KOPT-K1 (cell line): ENCODE measurements at regions not wholly inside any gene's neighbourhood (a gene's known extent, or its start where the extent isn't known, plus 50 kb on each side); places are given as distances from the start of the nearest gene placed in this dataset.
"Not testable (repeated sequence)": the region's sequence is repeated elsewhere in the genome, so short reads cannot be mapped to it uniquely, and the experiment has no call there.

ENCODE experiments used
- H3K27ac ChIP-seq: fragments of 200-600 bp; sonication (generic); 2 replicates; pipeline ENCODE4 v1.5.1; 2016; ENCODE audit warnings: antibody characterized with exemption, mild to moderate bottlenecking, low read depth, low read length; ENCODE audit not compliant: poor library complexity, severe bottlenecking
- H3K36me3 ChIP-seq: fragments of 200-600 bp; sonication (generic); 2 replicates; pipeline ENCODE4 v1.5.1; 2017; ENCODE audit warnings: antibody characterized with exemption, mild to moderate bottlenecking, low read length, moderate library complexity; ENCODE audit not compliant: insufficient read depth
- H3K9me3 ChIP-seq: fragments of 200-600 bp; sonication (generic); 2 replicates; pipeline ENCODE4 v1.5.1; 2017; ENCODE audit warnings: antibody characterized with exemption, low read length, mild to moderate bottlenecking; ENCODE audit not compliant: insufficient read depth, poor library complexity, severe bottlenecking

DNA sequence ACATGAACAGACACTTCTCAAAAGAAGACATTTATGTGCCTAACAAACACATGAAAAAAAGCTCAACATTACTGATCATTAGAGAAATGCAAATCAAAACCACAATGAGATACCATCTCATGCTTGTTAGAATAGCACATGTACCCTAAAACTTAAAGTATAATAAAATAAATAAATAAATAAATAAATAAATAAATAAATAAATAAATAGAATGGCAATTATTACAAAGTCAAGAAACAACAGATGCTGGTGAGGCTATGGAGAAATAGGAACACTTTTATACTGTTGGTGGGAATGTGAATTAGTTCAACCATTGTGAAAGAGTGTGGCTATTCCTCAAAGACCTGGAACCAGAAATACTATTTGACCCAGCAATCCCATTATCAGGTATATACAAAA, 970.6 kb downstream of the NR2F1-AS1 start:
- not testable (repeated sequence) for H3K9me3 ChIP-seq, H3K36me3 ChIP-seq, H3K27ac ChIP-seq

DNA sequence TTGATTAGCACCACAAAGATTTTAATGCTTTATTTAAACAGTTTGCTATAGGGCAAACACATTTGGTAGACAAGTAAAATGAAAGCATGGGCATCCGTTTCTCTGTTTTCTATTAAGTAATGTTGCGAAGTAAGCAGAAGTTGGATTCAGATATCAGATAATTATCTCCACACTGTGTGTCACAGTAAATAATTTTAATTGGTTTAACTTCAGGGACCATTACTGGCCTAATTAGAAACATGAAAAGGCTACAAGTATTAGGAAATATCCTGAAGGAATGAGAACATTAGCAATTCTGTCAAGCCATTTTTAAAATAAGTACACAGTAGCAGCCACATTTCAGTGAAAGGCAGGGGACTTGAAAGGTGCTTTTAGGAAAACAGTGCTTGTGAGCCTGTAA, 975.4 kb downstream of the NR2F1-AS1 start:
- no peak overlapping the region for H3K27ac ChIP-seq

DNA sequence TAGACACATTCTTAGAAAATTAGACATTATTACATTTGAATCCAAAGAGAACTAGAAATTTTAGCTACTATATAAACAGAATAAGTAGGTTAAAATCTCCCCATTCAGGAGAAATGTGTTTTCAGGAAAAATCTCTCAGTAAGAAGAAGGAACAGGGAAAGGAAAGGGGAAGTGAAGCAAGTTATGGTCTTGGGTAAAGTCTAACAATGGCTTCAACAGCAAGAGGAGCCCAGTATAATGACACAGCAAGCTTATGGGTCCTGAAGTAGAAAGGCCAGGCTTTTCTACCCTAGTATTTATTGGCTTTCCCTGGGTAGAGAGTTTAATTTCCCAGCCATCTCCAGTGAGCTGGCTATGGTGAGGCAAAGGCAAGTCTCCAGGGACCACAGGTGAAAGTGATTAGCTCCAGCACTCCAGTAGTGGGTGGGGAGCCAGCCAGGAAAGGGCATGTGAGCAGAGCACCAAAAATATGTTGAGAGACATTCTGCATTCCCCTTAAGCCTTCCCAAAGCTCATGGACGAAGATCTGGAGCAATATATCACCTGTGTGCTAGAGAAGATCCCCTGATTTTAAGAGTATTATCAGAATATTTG, 981.7 kb downstream of the NR2F1-AS1 start:
- no peaks in the 10 kb centered on the region for H3K36me3 ChIP-seq
- no peaks in the 10 kb centered on the region for H3K9me3 ChIP-seq
- no peak overlapping the region for H3K27ac ChIP-seq

More for the DNA sequence above, 975.4 kb downstream of the NR2F1-AS1 start:
- H3K36me3 ChIP-seq, result no peaks in the 10 kb centered on the region
- no peaks in the 10 kb centered on the region for H3K9me3 ChIP-seq

DNA sequence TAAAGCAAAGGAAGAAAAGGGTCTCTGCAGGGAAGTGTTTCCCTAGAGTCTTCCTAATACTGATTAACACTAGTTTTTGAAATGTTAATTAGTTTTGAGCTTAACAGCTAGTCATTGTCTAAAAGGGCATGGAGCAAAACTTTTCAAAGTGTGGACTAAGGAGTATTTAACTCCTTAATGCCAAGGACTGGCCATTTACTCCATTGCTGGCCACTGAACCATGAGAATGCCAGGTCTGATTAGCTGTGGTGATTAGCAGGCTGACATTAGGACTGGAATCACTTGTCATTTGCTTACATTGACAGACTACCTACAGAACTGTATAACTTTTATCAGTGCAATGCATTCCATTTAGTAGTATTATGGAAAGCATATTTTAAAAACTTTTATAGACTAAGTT, 987.0 kb downstream of the NR2F1-AS1 start:
- H3K27ac ChIP-seq, result no peak overlapping the region
- no peaks in the 10 kb centered on the region for H3K36me3 ChIP-seq
- H3K9me3 ChIP-seq, result no peaks in the 10 kb centered on the region

- no peaks in the 10 kb centered on the region for H3K9me3 ChIP-seq
- no peak overlapping the region for H3K27ac ChIP-seq
- no peaks in the 10 kb centered on the region for H3K36me3 ChIP-seq
These were observed 992.1 kb downstream of the NR2F1-AS1 start for GRCh38 chr5:92588876-92589275.

DNA sequence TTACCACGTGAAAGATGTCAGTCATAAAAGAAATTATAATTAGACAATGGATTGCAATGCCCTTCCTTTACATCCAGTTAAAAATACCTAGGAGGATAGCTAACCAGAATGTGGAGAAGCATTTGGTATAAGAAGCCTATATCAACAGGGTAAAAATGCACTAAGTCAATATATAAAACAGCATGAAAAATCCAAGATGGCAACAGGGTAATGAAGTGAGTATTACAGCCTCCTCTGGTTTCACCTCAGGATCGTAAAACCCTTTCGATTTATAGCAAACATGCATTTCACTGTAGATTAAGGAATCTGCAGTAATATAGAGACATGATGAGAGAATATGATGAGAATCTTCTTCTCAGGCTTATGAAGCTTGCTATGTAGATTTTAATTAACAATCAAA, 999.3 kb downstream of the NR2F1-AS1 start:
- Histone ChIP-seq H3K27ac (no peak overlapping the region), H3K9me3 (no peaks in the 10 kb centered on the region), H3K36me3 (no peaks in the 10 kb centered on the region)

- Histone ChIP-seq H3K36me3 (no peaks in the 10 kb centered on the region), H3K9me3 (no peaks in the 10 kb centered on the region), H3K27ac (no peak overlapping the region)
These were observed 999.8 kb downstream of the NR2F1-AS1 start for GRCh38 chr5:92581249-92581648.

DNA sequence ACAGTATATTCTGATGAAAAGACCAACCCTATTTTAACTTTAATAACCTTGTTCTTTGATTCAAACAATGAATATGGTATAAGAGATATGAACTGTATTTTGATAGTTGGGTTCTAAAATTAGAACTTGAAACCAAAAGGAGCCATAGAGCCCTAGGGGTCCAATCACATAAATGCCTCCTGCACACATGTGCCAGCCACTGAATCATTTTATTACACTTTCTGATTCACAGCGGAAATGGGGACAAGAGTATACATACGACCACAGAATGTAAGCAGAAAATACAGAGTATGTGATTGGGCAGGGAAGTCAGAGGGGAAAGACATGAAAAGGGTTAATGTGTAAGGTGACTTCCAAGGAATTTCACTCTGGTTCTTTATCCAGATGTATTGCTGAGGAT, 1000.2 kb downstream of the NR2F1-AS1 start:
- Histone ChIP-seq H3K36me3 (no peaks in the 10 kb centered on the region), H3K27ac (no peak overlapping the region)

DNA sequence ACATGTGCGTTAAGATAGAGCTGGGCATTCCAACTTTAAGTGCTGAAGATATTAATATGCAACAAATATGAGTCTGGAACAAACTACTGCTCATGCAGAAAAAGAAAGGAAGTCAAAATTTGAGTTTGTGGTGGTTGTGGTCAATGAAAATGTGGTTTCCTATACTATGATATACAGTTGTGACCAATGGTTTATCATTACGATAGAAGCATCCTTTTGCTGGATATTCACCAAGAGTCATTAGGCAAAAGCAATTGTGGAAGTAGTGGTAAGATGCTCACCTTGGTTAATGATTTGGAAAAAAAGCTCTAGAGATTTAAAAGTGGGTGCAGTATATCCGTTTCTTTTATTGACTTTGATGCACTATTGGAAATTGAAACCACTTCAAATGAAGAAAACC, 1007.0 kb downstream of the NR2F1-AS1 start:
- H3K9me3 ChIP-seq, result no peaks in the 10 kb centered on the region
- H3K27ac ChIP-seq, result no peak overlapping the region
- H3K36me3 ChIP-seq, result no peaks in the 10 kb centered on the region

More for the DNA sequence above, 1000.2 kb downstream of the NR2F1-AS1 start:
- H3K9me3 ChIP-seq, result no peaks in the 10 kb centered on the region

DNA sequence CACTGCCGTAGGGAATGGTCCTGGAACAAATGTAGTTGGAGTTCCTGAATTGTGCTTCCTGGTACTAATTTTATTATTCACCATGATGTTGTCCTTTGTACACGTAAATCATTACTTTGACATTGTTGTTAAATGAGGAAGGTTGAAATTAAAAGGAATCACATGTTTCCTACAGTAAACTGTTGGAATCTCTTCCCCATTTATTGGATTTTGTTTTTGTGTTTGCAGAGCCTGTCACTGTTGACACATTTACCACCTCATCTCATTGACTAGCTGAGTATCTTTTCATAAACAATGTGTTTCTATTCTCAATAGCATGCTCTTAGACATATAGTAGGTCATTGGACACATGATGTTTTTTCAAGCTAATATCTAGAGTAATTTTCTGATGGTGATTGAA, 1012.5 kb downstream of the NR2F1-AS1 start:
- Histone ChIP-seq H3K36me3 (no peaks in the 10 kb centered on the region), H3K9me3 (no peaks in the 10 kb centered on the region), H3K27ac (no peak overlapping the region)

DNA sequence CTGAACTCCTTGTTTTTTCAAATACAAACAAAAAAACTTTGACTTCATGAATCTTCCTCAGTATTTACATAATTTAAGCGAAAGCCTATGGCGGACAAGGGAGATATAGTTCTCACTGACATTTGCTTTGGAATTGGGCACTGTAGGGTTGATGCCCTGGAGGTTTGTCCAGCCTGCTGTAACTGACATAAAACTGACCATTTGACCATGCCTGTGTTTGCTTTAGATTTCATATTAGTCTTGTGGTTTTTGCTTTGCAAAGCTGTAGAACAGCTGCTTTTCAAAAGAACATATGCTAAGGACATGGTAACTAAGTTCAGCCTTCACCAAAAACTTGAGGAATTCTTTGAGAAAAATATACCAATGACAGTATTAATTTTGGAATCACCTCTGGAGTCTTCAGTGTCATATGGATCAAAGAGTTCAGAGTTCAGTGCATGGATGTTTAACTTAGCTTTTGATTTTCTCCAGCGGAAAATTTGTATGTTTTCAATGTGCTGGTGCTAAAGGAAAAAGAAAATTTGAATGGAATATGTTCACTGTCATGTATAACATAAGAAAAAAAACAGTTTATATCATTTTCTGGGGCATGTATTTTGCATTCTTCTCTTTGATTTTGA, 1013.1 kb downstream of the NR2F1-AS1 start:
- Histone ChIP-seq H3K9me3 (no peaks in the 10 kb centered on the region), H3K27ac (no peak overlapping the region)

GRCh38 chr5:92566113-92566786, 1014.8 kb downstream of the NR2F1-AS1 start:
- H3K9me3 ChIP-seq, result no peaks in the 10 kb centered on the region
- no peaks in the 10 kb centered on the region for H3K36me3 ChIP-seq
- H3K27ac ChIP-seq, result no peak overlapping the region

More for the DNA sequence above, 1013.1 kb downstream of the NR2F1-AS1 start:
- no peaks in the 10 kb centered on the region for H3K36me3 ChIP-seq

DNA sequence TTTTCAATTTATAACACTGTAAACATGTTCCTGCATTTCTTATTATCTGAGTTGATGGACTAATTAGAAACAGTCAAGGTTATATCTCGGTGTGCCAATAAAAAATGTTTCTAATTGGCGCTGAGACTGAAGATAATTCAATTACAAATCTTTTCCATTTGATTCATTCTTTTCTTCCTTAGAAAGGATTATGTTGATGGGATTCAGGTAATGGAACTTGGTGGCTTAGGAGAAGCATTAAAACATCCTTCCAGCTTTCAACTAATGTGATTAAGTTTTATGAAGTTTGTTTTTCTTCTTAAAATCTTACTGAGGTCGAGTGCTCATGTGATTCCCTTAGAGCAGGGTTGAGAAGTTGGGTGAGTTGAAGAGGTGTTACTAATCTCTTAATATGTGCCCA, 1015.3 kb downstream of the NR2F1-AS1 start:
- Histone ChIP-seq H3K36me3 (no peaks in the 10 kb centered on the region), H3K9me3 (no peaks in the 10 kb centered on the region), H3K27ac (no peak overlapping the region)

DNA sequence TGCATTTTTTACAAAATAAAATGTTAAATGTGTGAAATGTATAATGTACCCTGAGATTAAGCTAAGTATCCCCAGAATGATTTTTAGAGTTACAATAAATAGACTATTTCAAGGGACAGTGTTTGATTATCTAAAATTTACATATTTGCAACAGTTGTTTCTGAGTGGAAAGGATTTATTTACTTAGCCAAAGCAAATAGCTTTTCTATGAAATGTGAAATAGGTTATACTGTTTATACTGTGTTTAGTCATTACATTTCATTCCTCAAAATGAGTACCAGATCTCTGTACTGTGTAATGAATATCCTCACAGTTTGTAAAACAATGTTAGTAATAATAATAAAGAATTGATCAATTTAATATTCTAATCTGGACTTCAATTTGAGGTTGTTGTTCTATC, 1019.0 kb downstream of the NR2F1-AS1 start:
- H3K36me3 ChIP-seq, result no peaks in the 10 kb centered on the region
- no peaks in the 10 kb centered on the region for H3K9me3 ChIP-seq
- no peak overlapping the region for H3K27ac ChIP-seq

- H3K9me3 ChIP-seq, result no peaks in the 10 kb centered on the region
- H3K27ac ChIP-seq, result no peak overlapping the region
- H3K36me3 ChIP-seq, result no peaks in the 10 kb centered on the region
These were observed 1019.5 kb downstream of the NR2F1-AS1 start for GRCh38 chr5:92561411-92561959.
